ENCODE measurements at regions not wholly inside any gene's neighbourhood (a gene's known extent, or its start where the extent isn't known, plus 50 kb on each side); places are given as distances from the start of the nearest gene placed in this dataset.

GRCh38 chr9:85310573-85310972, 431.2 kb downstream of the AGTPBP1 start:
- TF ChIP-seq CTCF (IDR thresholded peaks at IDR 0.05 in 8 of 11, conservative IDR thresholded peaks at IDR 0.05 in 3 of 11) (no peak), POLR2A (IDR thresholded peaks at IDR 0.05) (no peak)

All from spleen (tissue), 7 donors.